NCI-H2171 treated with DMSO at 0.1 percent for 48 hours (cell line): ENCODE measurements at regions not wholly inside any gene's neighbourhood (a gene's known extent, or its start where the extent isn't known, plus 50 kb on each side); places are given as distances from the start of the nearest gene placed in this dataset.
"Not testable (repeated sequence)": the region's sequence is repeated elsewhere in the genome, so short reads cannot be mapped to it uniquely, and the experiment has no call there.

Source experiments
- DNase-seq: peaks from one replicate; lab custom pipeline; 2025; lab: John Stamatoyannopoulos, UW

DNA sequence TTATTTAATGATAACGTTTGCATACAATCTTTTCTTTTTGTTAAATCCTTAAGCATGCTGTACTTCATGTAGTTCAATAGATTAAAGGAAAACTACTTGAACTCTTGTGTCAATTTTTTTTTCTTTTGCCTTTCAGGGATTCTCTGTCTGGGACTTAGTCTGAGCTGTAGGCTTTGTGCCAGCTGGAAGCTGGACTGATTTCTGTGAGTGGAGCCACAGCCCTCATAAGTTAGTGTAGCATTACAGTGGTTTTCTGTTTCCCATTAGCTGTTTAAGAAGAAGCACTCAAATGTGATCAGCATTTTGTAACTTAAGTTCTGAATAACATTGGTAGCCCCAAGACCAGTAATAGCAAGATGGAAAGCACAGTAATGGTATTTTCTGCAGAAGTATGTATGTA is 330.6 kb upstream of the MEF2C start:
- DNase-seq, result no peak

DNA sequence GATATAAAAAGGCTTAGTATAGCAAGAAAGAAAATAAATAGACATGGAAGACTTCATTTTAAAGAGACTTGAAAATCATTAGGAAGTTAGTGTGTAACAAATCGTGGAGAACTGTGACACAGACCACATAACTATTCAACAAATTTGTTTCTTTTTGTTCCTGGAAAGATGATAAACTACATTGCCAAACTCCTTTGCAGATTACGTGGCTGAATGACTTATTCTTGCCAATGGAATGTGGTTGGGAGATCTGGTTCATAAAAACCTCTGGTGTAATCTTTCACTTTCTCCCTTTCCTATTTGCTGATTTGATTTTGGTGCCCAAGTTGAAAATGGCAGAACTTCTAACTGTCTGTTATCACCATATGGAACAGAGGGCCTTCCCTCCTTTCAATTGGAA is 328.9 kb upstream of the MEF2C start:
- DNase-seq, result no peak

DNA sequence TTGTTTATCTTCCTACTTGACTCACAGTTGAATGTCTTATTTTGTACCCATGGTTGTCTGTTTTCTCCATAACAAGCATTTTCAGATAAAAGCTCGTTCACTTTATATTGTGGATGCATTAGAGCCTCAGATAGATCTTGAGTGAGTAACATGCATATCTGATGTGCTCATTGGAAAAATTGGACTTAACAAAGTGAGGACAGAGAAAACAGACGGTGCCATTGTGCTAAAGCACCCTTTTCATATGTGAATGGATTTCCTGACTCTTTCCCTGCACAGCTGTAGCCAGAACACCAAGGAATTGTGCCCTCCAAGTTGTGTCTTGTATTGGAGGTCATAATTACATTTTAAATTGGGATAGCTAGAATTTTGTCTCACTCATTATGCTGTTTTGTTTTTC is 325.8 kb upstream of the MEF2C start:
- no peak for DNase-seq

- DNase-seq, result no peak
These were observed 325.4 kb upstream of the MEF2C start for GRCh38 chr5:89208392-89208791.

GRCh38 chr5:89204756-89205155 is 321.8 kb upstream of the MEF2C start:
- no peak for DNase-seq

DNA sequence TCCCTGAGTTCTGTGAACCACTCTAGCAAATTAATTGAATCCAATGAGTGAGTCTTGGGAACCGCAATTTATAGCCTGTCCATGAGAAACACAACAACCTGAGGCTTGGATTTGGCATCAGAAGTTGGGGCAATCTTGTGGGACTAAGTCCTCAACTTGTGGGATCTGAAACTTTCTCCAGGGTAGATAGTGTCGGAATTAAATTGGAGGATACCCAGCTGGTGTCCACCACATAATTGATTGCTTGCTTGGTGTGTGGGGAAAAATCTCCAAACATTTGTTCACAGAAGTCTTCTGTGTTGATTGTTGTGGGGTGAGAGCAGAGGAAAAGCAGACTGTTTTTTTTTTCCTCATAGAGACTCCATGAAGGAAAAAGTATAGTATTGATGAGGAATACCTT is 320.6 kb upstream of the MEF2C start:
- DNase-seq, result no peak

GRCh38 chr5:89200899-89201298 is 317.9 kb upstream of the MEF2C start:
- no peak for DNase-seq

DNA sequence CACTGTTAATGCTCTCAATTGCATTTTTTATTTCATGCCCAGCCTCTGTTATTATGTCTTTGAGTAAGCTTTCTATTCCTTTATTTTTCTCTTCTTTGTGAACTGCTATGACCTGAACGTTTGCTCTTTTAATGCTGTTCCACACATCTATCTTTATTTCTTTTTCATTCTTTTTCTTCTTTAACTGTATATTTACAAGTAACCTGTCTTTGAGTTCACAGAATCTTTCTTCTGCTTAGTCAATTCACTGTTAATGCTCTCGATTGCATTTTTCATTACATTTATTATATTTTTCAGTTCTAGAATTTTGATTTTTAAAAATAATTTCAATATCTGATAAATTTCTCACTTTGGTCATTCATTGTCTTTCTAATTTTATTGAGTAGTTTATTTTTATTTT is 316.3 kb upstream of the MEF2C start:
- DNase-seq, result no peak

GRCh38 chr5:89191374-89191773 is 308.4 kb upstream of the MEF2C start:
- DNase-seq, result no peak

GRCh38 chr5:89190515-89191265 is 307.7 kb upstream of the MEF2C start:
- DNase-seq, result no peak

DNA sequence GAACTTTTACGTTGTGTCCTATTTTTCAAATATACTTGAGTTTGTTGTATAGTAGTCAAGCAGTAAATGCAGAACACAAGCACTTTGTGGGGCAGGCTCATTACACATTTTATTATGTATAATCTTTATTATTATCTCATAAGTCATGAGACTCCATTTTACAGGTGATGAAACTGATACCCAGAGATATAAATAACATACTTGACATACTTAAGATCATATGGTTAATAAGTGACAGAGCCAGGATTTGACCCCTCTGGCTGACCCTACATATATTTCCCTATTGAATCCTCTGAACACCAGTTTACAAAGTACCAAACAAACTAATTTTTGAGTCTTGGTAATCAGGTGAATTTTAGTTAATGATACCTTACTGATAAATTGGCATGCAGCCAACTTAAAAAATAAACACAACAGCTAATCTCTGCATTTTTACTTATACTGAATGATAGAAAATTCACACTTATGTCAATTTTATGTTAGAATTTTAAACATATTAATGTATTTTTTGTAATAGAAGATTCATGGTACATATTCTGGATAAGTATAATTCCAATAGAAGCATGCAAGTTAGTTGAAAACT is 305.0 kb upstream of the MEF2C start:
- no peak for DNase-seq

- no peak for DNase-seq
These were observed 304.3 kb upstream of the MEF2C start for GRCh38 chr5:89187268-89187667.

DNA sequence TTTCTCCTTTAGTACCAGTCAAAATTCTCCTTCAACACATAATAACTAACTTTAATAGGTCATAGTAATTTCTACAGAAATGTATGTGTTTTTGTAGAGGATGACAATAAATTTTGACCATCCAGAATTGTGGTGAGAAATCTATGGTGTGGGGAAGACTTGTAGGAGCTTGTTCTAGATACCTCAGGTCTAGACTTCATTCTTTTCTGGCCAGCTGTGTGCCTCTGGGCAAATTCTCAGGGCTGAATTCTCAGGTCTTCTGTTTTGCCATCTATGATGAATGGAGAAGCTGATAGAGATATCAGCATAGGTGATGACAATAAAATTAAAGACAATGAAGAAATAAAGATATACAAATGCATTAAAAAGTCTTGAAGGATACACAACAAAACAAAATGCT is 298.6 kb upstream of the MEF2C start:
- no peak for DNase-seq

DNA sequence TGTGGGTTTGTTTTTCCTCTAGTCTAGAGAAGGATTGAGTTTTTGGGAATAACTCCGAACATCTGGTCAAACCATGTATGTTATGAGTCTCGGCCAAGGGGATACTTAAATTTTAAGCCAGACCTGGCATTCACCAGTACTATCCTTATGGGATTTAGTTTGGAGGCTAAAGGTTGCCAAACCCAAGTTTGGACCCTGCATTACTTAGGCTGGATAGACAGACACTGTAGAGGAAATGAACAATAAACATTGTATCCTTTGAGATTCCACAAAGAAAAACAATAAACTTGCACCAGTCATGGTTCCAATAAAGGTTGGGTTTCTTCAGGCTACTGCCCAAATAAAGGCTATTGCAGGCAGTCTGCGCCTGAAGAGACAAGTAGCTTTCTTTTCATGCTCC is 296.7 kb upstream of the MEF2C start:
- DNase-seq, result no peak

DNA sequence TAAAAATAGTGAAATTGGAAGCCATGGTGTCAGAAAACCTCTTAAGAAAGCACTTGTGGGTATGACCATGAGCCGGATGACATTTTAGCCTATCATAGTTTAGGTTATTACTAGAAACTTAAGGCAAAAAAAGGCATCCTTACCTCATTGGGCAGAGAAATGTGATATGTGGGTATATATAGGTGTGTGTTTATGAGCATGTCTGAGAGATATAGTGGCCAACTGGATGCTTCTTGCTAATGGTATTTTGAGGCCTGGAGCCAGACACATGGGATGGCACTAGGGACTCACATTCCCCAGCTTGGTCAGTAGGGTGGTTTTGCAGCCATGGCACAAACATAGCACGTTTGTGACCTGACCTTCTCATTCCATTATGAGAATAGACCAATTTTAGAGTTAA is 295.6 kb upstream of the MEF2C start:
- DNase-seq, result no peak

- no peak for DNase-seq
These were observed 290.5 kb upstream of the MEF2C start for GRCh38 chr5:89173528-89173927.

GRCh38 chr5:89168766-89169165 is 285.8 kb upstream of the MEF2C start:
- DNase-seq, result no peak

DNA sequence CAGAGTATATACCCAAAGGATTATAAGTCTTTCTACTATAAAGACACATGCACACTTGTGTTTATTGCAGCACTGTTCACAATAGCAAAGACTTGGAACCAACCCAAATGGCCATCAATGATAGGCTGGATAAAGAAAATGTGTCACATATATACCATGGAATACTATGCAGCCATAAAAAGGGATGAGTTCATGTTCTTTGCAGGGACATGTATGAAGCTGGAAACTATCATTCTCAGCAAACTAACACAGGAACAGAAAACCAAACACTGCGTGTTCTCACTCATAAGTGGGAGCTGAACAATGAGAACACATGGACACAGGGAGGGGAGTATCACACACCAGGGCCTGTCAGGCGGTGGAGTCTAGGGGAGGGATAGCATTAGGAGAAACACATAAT is 281.7 kb upstream of the MEF2C start:
- DNase-seq, result not testable (repeated sequence)

GRCh38 chr5:89156226-89156625 is 273.2 kb upstream of the MEF2C start:
- no peak for DNase-seq

DNA sequence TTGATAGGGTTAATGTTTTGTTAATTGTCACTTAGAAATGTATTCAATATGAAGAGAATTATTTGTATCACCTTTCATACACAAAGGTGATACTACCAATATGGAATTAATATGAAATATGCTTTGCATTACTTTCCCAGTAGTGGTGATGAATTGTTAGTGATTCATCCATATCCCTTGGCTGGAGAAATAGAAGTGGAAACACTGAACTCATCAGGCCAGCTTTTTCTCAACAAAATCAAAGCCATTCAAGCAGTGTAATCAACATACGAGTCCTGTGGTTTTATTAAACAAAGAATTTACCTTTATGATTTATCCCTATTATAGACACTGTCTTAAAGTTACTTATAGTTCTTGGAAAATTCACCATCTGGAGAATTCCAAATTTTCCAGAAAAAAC is 264.0 kb upstream of the MEF2C start:
- DNase-seq, result no peak

DNA sequence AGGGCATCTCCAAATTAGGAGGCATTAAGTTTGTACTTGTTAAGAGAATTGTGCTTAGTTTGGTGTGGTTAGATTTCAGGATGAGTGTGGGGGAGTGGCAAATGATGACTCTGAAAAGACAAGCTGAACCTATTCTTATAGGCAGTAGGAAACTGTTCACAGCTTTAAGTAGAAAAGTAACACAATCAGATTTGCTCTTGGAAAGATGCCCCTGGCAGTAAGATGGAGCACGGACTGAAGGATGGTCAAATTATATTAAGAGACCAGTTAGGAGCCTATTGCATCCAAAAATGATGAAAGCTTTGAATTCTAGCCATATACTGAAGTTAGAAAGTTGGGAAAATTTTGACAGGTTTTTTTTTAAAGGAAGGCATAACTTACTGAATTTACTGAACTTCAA is 254.2 kb upstream of the MEF2C start:
- no peak for DNase-seq

DNA sequence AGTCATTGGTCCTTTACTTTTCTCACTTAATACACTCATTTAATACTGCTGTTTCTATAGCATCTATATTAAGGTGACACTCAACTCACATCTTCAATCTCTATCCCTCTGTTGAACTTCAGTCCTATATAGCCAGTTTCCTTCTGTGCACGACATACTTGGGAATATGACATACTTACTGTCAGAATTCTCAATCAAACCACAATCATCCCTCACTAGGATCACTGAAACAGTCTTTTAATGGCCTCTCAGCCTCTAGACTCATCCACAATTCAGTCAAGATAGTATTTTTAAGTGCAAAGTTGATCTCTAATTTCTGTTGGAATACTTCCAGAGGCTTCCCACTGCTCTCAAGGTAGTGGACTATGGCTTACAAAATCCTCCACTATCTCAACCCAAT is 251.0 kb upstream of the MEF2C start:
- no peak for DNase-seq

GRCh38 chr5:89133129-89133528 is 250.1 kb upstream of the MEF2C start:
- DNase-seq, result no peak

- no peak for DNase-seq
These were observed 247.9 kb upstream of the MEF2C start for GRCh38 chr5:89130851-89131250.
